ENCODE measurements at regions not wholly inside any gene's neighbourhood (a gene's known extent, or its start where the extent isn't known, plus 50 kb on each side); places are given as distances from the start of the nearest gene placed in this dataset.

DNA sequence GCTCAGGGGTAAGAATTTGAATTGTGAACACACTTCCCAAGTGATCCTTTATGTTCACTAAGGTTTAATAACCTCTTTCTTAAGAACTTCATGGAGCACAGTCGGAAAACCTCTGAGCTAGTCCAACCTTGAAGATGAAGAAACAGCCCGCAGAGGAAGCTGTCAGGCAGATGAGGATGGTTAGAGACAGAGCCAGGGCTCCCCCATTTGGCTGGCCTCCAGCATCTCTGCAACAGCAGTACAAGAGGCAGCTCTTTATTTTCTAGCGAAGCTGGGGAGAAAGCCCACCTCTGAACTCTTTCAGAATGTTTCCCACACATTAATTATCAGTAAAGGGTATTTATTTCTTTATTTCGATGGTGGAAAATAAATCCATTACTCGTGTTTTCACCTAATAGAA lies 350.8 kb downstream of the DMRT2 start:
- TF ChIP-seq POLR2AphosphoS5 (IDR thresholded peaks at IDR 0.05; ENCODE audit: borderline replicate concordance, low read depth, low read length) (no peak), FOXP2 (optimal IDR thresholded peaks at IDR 0.05; ENCODE audit: control extremely low read depth, extremely low read length, insufficient read depth) (no peak), EZH2 (IDR thresholded peaks at IDR 0.05) (no peak)
- no peak for DNase-seq (ENCODE audit: low read depth, low spot score)
- Histone ChIP-seq H3K9me3 (ENCODE audit: low read depth, low read length) (no peaks in the 10 kb centered on the region), H3K36me3 (ENCODE audit: insufficient read depth, low read length) (no peaks in the 10 kb centered on the region), H3K9ac (ENCODE audit: insufficient read length) (no peak overlapping the region), H3K27ac (no peak overlapping the region), H3K4me3 (no peak overlapping the region)

DNA sequence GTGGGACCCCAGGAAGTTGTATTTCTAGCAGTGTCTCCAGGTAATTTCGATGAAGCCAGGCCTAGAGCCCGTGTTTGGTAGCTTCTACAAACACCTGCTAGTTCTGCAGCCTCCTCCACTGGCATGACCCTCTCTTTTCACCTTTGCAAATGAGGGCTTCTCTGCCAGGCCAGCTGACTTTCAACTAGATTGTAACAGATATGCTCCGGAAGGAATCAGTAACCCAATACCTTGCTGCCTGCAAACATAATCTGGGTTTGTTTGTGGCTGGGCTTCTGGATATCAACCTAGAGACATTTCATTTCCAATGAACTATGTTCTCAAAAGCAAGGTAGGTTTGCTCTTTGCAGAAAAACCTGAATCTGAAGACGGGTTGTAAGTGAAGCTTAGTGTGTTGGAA lies 354.8 kb downstream of the DMRT2 start:
- H3K27ac ChIP-seq: no peak overlapping the region
- H3K9me3 ChIP-seq (ENCODE audit: low read depth, low read length): no peaks in the 10 kb centered on the region
- DNase-seq (ENCODE audit: low read depth, low spot score): no peak
- no peak for TF ChIP-seq FOXP2 (optimal IDR thresholded peaks at IDR 0.05; ENCODE audit: control extremely low read depth, extremely low read length, insufficient read depth)
- no peak for TF ChIP-seq EZH2 (IDR thresholded peaks at IDR 0.05)
- no peak for TF ChIP-seq POLR2AphosphoS5 (IDR thresholded peaks at IDR 0.05; ENCODE audit: borderline replicate concordance, low read depth, low read length)
- no peak overlapping the region for H3K4me3 ChIP-seq
- H3K9ac ChIP-seq (ENCODE audit: insufficient read length): no peak overlapping the region
- H3K36me3 ChIP-seq (ENCODE audit: insufficient read depth, low read length): no peaks in the 10 kb centered on the region

DNA sequence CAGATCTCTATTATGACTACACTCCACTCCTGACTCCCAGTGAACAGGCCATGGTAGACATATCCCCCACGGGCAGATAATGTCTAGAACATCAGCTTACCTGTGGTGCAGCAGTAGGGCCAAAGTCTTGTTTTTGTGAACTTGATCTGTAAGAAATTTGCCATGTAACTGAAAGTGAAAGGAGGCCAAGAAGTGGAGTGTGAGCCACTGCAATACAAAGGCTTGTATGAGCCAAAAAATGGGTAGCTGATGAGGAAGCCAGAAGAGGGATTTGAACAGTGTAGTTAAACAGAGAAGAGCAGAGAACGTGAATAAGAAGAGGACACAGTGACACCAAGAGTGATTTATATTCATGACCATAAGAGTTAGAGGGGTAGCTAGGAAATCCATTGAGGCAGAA lies 361.7 kb downstream of the DMRT2 start:
- Histone ChIP-seq H3K4me3 (no peak overlapping the region), H3K27ac (no peak overlapping the region), H3K36me3 (ENCODE audit: insufficient read depth, low read length) (no peaks in the 10 kb centered on the region), H3K9ac (ENCODE audit: insufficient read length) (no peak overlapping the region), H3K9me3 (ENCODE audit: low read depth, low read length) (no peaks in the 10 kb centered on the region)
- no peak for DNase-seq (ENCODE audit: low read depth, low spot score)
- TF ChIP-seq FOXP2 (optimal IDR thresholded peaks at IDR 0.05; ENCODE audit: control extremely low read depth, extremely low read length, insufficient read depth): no peak
- TF ChIP-seq EZH2 (IDR thresholded peaks at IDR 0.05): no peak
- TF ChIP-seq POLR2AphosphoS5 (IDR thresholded peaks at IDR 0.05; ENCODE audit: borderline replicate concordance, low read depth, low read length): no peak

GRCh38 chr9:1414711-1415131 lies 364.6 kb downstream of the DMRT2 start:
- no peak overlapping the region for H3K9ac ChIP-seq (ENCODE audit: insufficient read length)
- no peaks in the 10 kb centered on the region for H3K36me3 ChIP-seq (ENCODE audit: insufficient read depth, low read length)
- H3K9me3 ChIP-seq (ENCODE audit: low read depth, low read length): no peaks in the 10 kb centered on the region
- DNase-seq (ENCODE audit: low read depth, low spot score): no peak
- no peak overlapping the region for H3K27ac ChIP-seq
- no peak for TF ChIP-seq FOXP2 (optimal IDR thresholded peaks at IDR 0.05; ENCODE audit: control extremely low read depth, extremely low read length, insufficient read depth)
- no peak overlapping the region for H3K4me3 ChIP-seq

DNA sequence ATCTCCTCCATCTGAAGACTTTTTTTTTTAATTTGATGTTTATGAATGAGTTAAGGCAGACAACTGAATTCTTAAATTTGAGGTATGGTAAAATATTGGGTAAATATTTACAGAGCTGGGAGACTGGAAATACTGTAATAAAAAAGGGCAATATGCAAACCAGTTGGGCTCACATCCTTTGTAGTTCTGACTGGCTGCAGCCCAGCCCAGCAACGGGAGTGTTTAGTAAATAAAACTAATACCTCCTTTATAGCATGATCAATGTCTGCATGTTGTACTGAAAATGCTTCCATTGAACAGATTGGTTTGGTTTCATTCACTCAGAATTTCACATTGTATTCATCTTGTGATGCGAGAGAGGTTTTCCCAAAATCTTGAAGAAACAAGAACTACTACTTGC lies 365.0 kb downstream of the DMRT2 start:
- DNase-seq (ENCODE audit: low read depth, low spot score): no peak
- Histone ChIP-seq H3K36me3 (ENCODE audit: insufficient read depth, low read length) (no peaks in the 10 kb centered on the region), H3K27ac (no peak overlapping the region), H3K4me3 (no peak overlapping the region), H3K9me3 (ENCODE audit: low read depth, low read length) (no peaks in the 10 kb centered on the region), H3K9ac (ENCODE audit: insufficient read length) (no peak overlapping the region)
- TF ChIP-seq POLR2AphosphoS5 (IDR thresholded peaks at IDR 0.05; ENCODE audit: borderline replicate concordance, low read depth, low read length) (no peak), EZH2 (IDR thresholded peaks at IDR 0.05) (no peak), FOXP2 (optimal IDR thresholded peaks at IDR 0.05; ENCODE audit: control extremely low read depth, extremely low read length, insufficient read depth) (no peak)

DNA sequence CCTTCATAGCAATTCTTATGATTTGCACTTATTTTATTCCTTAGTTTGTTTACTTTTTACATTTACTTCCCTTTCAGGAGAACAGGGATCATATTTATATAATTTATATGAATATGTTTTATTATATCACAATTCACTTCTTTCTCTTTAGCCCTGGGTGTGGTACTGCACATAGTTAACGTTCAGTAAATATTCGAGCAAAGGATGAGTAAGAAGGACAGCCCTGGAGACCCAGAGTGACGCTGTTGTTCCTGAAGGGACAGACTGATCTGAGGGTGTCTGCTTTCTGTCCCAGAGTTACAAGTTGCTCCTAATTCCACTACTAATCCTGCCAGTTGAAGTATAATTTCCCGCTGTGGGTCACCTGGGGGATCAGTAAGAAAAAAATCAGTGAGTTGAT lies 366.1 kb downstream of the DMRT2 start:
- no peak overlapping the region for H3K4me3 ChIP-seq
- H3K9ac ChIP-seq (ENCODE audit: insufficient read length): no peak overlapping the region
- TF ChIP-seq EZH2 (IDR thresholded peaks at IDR 0.05) (no peak), POLR2AphosphoS5 (IDR thresholded peaks at IDR 0.05; ENCODE audit: borderline replicate concordance, low read depth, low read length) (no peak), FOXP2 (optimal IDR thresholded peaks at IDR 0.05; ENCODE audit: control extremely low read depth, extremely low read length, insufficient read depth) (no peak)
- no peak for DNase-seq (ENCODE audit: low read depth, low spot score)
- H3K36me3 ChIP-seq (ENCODE audit: insufficient read depth, low read length): no peaks in the 10 kb centered on the region
- H3K27ac ChIP-seq: no peak overlapping the region
- H3K9me3 ChIP-seq (ENCODE audit: low read depth, low read length): no peaks in the 10 kb centered on the region

DNA sequence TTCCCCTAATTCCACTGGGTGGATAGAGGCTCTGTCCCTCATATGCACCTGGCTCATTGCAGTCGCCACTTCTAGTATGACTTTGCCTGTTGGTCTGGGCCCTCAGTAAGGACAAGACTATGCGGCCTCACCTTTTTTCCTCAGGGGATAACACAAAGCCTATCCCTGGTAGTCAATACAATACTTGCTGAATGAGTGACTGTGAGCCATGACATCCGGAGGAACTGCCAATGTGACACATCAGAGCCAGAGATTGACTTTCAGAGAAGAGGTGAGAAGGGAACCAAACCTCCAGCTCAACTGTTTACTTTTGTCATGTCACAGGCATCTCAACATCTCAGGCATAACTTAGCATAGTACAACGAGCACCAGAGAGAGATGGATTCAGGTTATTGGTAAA lies 371.3 kb downstream of the DMRT2 start:
- H3K9me3 ChIP-seq (ENCODE audit: low read depth, low read length): no peaks in the 10 kb centered on the region

DNA sequence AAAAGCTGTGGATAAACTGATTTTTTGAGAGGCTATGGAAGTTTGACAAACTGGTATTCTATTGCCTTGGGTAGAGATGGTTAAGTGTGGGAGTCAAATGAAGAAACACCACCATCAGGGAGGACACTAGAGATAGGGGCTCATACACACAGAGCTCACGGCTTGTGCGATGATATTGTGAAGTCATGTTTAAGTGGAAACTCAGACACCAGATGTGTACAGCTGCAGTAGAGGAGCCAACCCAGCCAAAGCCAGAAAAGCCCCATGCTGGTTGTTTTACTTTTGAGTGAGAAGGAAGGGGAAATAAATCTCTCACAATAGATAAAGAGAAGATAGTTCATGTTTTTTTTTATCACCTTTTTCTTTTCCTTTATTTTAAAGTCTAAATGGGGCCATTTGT lies 377.7 kb downstream of the DMRT2 start:
- no peak for DNase-seq (ENCODE audit: low read depth, low spot score)

More for the DNA sequence above, 371.3 kb downstream of the DMRT2 start:
- no peak for TF ChIP-seq EZH2 (IDR thresholded peaks at IDR 0.05)
- TF ChIP-seq FOXP2 (optimal IDR thresholded peaks at IDR 0.05; ENCODE audit: control extremely low read depth, extremely low read length, insufficient read depth): no peak
- TF ChIP-seq POLR2AphosphoS5 (IDR thresholded peaks at IDR 0.05; ENCODE audit: borderline replicate concordance, low read depth, low read length): no peak
- Histone ChIP-seq H3K36me3 (ENCODE audit: insufficient read depth, low read length) (no peaks in the 10 kb centered on the region), H3K27ac (no peak overlapping the region), H3K9ac (ENCODE audit: insufficient read length) (no peak overlapping the region), H3K4me3 (no peak overlapping the region)
- DNase-seq (ENCODE audit: low read depth, low spot score): no peak

DNA sequence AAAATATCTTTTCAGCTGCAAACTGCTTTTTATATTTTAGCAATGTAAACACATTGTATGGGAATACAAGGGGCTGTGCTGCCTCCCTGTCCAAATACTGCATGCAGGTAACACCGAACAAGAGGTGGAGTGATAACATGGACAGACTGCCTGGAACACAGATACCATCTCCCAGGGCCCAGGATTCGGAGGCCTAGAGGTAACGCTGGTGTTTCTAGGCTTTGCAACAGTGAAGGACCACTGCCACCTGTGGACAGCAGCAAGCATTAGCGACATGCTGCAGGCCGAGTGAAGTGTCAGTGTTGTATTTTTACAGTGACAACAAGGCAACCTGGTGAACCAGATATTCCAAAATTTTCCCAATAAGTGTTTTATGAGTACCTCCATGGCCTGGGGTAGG lies 379.1 kb downstream of the DMRT2 start:
- no peaks in the 10 kb centered on the region for H3K9me3 ChIP-seq (ENCODE audit: low read depth, low read length)
- H3K27ac ChIP-seq: no peak overlapping the region
- no peak overlapping the region for H3K4me3 ChIP-seq
- DNase-seq (ENCODE audit: low read depth, low spot score): no peak
- H3K36me3 ChIP-seq (ENCODE audit: insufficient read depth, low read length): no peaks in the 10 kb centered on the region
- TF ChIP-seq EZH2 (IDR thresholded peaks at IDR 0.05): no peak
- TF ChIP-seq POLR2AphosphoS5 (IDR thresholded peaks at IDR 0.05; ENCODE audit: borderline replicate concordance, low read depth, low read length): no peak
- TF ChIP-seq FOXP2 (optimal IDR thresholded peaks at IDR 0.05; ENCODE audit: control extremely low read depth, extremely low read length, insufficient read depth): no peak
- no peak overlapping the region for H3K9ac ChIP-seq (ENCODE audit: insufficient read length)

More for the DNA sequence above, 377.7 kb downstream of the DMRT2 start:
- no peaks in the 10 kb centered on the region for H3K36me3 ChIP-seq (ENCODE audit: insufficient read depth, low read length)
- H3K27ac ChIP-seq: no peak overlapping the region
- H3K4me3 ChIP-seq: no peak overlapping the region
- H3K9me3 ChIP-seq (ENCODE audit: low read depth, low read length): no peaks in the 10 kb centered on the region
- H3K9ac ChIP-seq (ENCODE audit: insufficient read length): no peak overlapping the region
- TF ChIP-seq EZH2 (IDR thresholded peaks at IDR 0.05): no peak
- no peak for TF ChIP-seq POLR2AphosphoS5 (IDR thresholded peaks at IDR 0.05; ENCODE audit: borderline replicate concordance, low read depth, low read length)
- no peak for TF ChIP-seq FOXP2 (optimal IDR thresholded peaks at IDR 0.05; ENCODE audit: control extremely low read depth, extremely low read length, insufficient read depth)
